Endothelial cell of hepatic sinusoid (primary cell): ENCODE measurements at regions not wholly inside any gene's neighbourhood (a gene's known extent, or its start where the extent isn't known, plus 50 kb on each side); places are given as distances from the start of the nearest gene placed in this dataset.

Experiments
- in situ Hi-C: cut with HindIII; loops from 2 replicates; pipeline ENCODE4 v1.10.0; 2017; ENCODE audit warnings: low sequenced_read_pairs

DNA sequence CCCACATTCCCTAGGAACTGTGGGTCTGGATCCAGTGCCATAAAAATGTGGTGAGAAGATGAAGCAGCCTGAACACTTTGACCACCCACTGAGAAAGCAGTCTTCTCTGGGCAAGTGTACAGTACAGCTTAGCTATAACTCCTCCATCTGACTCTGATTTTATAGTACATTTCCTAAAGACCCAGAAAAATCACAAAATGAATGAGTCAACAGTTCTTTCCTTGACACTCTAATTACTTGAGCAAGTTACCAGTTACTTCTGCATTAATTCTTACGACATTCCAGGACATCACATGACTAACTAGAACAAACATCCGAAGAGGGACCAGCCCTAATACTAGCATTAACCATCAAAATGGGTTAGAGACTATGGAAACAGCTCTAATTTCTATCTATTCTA is 148.1 kb upstream of the PEX5L start:
- in situ Hi-C loops = no loop called here

DNA sequence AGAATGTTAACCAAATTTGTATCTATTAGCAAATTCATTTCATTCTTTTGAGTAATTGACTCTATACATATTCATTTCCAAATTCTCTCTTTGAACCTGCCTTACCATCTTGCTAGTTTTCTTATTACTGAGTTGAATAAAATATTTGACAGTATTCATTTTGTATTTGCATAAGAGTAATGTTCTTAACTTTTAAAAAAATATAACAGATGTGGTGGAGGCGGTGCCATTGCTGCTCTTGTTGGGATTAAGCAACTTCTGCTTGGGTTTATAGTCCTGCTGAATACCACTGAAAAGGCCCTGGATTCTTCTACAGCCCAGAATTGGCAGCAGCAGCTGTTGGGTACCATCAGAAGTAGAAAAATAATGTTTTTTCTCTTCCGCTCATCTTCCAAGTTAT is 148.9 kb upstream of the PEX5L start:
- in situ Hi-C loops = no loop called here

- in situ Hi-C loops = no loop called here
Observed at GRCh38 chr3:180188512-180189309, 152.0 kb upstream of the PEX5L start.

DNA sequence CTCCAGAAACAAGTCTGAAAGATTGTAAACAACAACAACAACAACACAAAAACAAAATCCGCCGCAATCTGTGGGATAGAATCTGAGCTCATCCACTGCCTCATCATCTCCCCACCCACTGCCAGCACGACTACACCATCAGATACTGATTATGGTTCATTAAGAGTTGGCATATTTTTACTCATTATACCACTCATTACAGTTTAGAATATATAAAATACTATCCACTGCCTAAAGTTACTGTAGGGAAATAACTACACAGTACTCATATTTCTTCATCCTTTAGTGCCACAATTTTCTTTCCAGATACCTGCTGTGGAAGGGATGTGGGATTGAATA is 152.5 kb upstream of the PEX5L start:
- in situ Hi-C loops = no loop called here

DNA sequence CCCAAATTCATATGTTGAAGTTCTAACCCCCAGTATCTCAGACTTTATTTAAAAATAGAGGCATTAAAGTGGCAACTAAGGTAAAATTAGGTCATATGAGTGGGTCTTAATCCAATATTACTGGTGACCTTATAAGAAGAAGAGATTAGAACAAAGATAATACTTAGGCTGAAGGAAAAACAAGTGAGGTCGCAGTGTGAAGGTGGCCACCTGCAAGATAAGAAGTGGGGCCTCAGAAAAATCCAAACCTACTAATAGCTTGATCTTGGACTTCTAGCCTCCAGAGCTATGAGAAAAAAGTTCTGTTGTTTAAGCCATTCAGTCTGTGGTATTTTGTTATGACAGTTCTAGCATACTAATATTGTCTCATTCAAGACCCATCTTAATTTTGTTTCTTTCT is 159.9 kb upstream of the PEX5L start:
- in situ Hi-C loops = no loop called here

DNA sequence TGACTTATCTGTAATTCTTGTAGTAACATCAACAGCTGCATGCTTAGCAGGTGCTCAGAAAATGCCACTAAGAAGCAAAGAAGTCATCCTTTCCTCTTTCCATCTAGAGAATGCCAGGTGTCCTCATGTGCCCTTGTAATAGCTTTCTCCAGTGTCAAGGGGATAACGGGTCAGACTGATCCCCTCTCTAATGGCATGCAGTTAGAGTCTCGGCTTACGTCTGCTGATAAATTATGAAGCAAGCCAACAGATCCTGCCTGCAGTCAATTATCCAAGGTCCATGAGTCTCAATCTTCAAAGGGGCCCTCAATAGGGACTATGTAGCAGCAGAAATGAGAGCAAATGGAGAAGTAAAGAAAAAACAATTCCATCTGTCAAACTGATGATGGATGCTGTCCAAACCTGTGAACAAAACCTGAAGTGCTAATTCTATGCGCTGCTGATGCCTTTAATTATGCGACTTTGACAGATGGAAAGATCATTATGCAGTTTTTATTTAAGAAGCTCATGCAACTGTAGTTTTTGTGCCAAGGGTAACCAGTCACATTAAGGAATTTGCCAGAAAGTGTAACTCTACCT is 162.8 kb upstream of the PEX5L start:
- in situ Hi-C loops = no loop called here

DNA sequence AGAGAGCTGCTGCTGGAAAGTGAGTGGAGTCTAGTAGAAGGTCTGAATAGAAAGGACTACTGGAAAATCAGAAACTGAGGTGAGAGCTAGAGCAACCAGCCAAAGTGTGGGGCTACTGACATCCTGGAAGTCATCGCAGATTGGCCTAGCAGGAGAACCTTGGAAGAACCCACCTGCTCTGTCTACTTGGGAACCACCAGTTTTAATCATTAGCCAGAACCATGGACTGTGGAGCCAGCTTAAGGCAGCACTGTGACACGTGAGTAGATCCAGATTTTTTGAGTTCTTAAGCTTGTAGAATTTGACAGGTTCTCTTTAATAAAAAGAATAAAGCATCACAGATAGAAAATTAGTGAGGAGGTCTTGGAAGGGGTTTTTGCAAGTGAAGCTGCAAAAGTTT is 179.1 kb upstream of the PEX5L start:
- in situ Hi-C loops = loop anchor here (5.0 kb wide), 1 partner anchor 84 kb away; no protein-coding TSS in a partner anchor

GRCh38 chr3:180223268-180223667 is 186.5 kb upstream of the PEX5L start:
- in situ Hi-C loops = no loop called here

DNA sequence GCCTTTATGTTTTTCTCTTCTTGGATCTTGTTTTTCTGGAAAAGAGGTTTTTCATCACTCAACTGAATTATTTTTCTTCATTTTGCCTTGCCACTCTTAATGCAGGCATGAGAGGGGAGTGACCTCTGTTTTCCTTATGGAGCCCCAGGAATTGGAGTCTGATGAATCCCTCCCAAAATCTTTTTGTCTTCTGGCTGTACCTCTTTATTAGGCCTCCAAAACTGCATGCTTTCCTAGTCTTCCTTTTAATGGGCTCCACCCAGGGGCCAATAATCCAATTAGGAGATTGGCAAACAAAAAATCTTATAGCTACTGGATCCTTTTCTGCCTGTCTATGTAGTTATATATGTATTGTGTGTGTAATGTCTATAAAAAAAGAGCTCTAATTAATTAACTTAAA is 192.4 kb upstream of the PEX5L start:
- in situ Hi-C loops = no loop called here

GRCh38 chr3:180239939-180240338 is 203.2 kb upstream of the PEX5L start:
- in situ Hi-C loops = no loop called here

DNA sequence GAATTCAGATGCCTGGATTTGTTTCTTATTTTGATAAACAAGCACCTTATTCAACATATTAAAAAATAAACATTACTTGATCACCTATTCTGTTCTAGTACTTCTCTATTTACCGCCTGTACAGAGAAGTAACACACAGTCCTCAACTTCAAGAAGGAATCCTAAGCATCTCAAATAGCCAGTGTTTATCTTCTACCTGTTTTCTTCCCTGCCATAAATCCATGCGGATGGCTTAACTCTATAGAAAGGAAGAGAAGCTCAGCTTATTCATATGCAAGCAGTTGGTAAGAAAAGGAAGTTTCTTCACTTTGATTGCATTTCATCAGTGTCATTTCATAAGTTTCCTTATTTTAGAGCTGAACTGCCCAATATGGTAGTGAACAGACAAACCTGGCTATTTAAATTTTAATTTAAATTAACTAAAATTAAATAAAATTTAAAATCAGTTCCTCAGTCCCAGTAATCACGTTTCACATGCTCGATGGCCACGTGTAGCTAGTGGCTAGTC is 210.0 kb upstream of the PEX5L start:
- in situ Hi-C loops = no loop called here

DNA sequence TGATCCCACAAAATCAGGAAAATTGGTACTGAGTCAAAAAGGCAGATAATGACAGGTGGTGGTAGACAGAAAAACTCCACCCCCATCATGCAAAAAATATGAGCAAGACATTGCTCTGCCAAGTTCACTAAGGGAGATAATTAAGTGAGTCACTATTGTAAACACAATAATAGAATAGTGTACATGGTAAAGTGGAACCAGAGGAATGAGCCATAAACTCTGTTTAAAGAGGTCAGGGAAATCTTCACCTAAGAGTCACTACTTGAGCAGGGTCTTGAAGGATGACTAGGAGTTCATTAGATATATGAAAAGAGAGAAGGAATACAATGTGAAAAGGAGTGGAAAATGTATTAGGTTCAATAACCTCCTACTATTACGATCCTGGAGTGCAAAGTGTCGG is 213.4 kb upstream of the PEX5L start:
- in situ Hi-C loops = no loop called here

- in situ Hi-C loops = no loop called here
Observed at GRCh38 chr3:180252683-180253082, 215.9 kb upstream of the PEX5L start.

GRCh38 chr3:180253283-180253682 is 216.5 kb upstream of the PEX5L start:
- in situ Hi-C loops = no loop called here

DNA sequence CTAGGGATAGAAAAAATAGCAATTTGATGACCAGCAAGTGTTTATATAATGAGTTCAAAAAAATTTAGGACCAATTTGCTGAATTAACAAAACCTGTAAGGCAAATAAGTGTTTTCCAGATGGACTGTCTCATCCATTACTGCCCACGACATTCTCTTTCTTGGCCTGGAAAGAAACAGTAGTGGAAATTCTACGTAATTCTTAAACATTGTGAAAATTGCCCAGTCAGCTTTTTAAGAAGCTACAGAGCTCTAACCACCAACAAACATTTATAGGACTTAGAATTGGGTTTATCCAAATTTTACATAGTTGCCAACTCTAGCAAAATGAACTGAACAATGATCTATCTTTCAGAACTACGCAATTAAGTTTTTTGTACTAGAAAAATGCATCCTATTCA is 227.7 kb upstream of the PEX5L start:
- in situ Hi-C loops = no loop called here

GRCh38 chr3:180265551-180265950 is 228.8 kb upstream of the PEX5L start:
- in situ Hi-C loops = no loop called here

DNA sequence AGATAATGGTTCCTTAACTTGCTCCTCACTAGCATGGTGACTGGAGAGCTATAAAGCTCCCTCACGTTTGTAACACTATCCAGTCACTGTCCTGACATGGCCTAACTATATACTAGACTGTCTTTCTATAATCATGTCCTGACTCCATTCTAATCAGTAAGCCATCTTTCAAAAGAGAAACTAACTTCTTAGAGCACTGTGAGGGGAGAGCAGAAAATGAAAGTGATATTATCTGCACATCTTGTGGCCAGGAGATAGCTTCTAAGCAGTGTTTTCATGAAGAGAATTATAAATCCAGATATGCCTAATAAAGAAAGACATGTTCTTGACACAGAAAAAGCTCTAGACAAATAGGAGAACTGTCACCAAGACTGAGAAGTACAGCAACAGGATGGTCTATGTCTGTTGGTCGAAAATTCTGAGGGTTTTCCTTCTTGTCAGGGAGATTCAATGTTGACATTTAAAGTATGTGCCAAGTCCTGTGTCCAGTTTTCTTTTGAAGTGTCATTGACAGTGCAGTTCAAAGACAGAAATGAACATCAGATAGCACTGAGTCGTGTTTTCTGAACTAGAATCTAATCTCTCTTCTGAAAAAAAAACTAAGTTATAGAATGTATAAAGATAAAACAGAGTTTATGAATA is 230.6 kb upstream of the PEX5L start:
- in situ Hi-C loops = no loop called here

DNA sequence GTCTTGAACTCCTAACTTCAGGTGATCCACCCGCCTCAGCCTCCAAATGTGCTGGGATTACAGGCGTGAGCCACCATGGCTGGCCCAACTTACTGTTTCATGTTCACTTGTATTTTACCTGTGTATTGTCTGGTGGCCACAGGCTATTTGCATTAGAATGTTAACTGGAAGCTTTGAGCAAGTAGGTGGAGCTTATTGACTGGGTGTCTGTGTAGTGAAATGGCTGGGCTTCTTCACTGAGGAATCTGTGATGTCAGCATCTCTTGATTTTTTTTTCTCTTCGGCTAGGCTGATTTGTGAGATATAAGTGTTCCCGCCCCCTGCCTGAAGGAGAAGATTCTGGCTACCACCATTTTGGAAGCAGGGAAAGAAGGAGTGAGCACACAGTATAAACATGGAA is 237.8 kb upstream of the PEX5L start:
- in situ Hi-C loops = no loop called here

DNA sequence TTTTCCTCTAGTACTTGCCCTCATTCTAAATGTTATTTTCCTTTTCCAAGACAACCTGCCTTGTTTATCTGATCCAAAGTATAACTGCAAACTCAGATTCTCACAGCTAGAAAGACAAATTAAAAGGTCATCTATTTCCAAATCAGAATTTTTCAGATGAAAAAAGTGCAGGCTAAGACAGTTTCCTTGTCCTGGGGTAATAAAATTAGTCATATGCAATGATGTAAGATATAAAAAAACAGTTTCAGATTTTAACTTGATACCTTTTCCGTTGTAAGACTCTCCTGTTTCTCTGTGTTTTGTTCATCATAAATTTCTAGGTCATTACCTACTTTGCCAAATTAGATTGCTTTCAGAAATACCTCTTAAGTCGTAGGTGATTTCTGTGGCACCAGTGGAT is 238.4 kb upstream of the PEX5L start:
- in situ Hi-C loops = no loop called here

DNA sequence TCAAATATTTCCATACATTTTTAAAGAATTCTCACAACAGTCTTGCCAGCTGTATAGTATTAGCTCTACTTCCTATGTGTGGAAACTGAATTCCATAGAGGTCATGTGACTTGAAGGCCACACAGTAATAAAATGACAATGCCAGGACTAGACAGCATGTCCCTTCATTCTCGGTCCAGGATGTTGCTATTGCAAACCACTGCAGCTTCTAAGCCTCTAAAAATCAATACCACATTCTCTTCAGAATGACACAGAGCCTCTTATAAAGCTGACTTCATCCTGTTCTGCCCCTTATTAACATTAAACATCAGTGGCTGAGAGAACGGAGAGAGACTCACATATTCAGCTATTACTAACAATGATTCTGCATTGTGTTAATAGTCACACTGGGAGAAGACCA is 240.3 kb upstream of the PEX5L start:
- in situ Hi-C loops = no loop called here

DNA sequence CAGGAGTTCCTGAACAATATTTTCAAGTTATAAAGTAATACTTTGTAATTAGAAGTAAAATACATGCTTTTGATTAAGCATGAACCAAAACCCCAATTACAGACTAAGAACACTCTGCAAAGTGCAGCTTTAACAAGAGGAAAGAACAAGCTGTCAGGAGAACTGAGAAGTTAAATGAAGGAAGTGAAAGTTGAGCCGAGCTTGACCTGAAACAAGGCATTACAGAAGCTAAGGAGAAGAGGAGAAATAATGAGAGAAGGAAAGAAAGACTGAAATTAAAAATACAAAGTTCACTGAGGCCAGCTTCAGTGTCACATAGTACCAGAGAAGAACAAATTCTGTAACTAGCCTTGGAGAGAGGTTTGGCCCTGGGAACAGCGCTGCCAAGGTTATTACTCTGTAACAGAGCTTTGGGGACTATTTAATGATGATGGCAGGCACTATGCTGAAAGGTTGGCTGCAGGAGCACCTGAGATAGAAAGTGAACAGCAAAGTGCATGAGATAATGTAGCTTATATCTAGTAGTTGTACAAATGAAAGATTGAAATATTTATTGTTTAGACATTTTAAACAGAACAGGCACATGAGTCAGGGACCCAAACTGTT is 241.9 kb upstream of the PEX5L start:
- in situ Hi-C loops = no loop called here

GRCh38 chr3:180280555-180280954 is 243.8 kb upstream of the PEX5L start:
- in situ Hi-C loops = loop anchor here (5.0 kb wide), 1 partner anchor 37 kb away; no protein-coding TSS in a partner anchor
